GM12878 (cell line): ENCODE measurements at regions not wholly inside any gene's neighbourhood (a gene's known extent, or its start where the extent isn't known, plus 50 kb on each side); places are given as distances from the start of the nearest gene placed in this dataset.

Source experiments
- ATAC-seq: fragments of 200-7000 bp; cut with Tn5 transposase; 3 replicates; pipeline ENCODE4 v1.9.1; 2020; ENCODE audit warnings: mild to moderate bottlenecking, moderate library complexity
- BruUV-seq: library from RNA; stranded (reverse); fragments of 400-500 nt; replicated peaks from 2 replicates; lab custom pipeline; 2021; lab: Mats Ljungman, UMichigan
- CTCF ChIA-PET: fragments of 300-600 bp; sonication (Branson Sonifier 250); formaldehyde crosslinking; extraction: SDS; loops from one replicate; lab custom pipeline; 2021; ENCODE audit warnings: inconsistent platforms; lab: Yijun Ruan, JAX
- POLR2A ChIA-PET: fragments of 350-600 bp; formaldehyde crosslinking; extraction: SDS; loops from one replicate; lab custom pipeline; 2021; ENCODE audit warnings: inconsistent platforms; lab: Charles Lee
- RAD21 ChIA-PET: fragments of 300-600 bp; sonication (Branson Sonifier 250); formaldehyde crosslinking; loops from one replicate; lab custom pipeline; 2023; ENCODE audit warnings: antibody characterized with exemption; ENCODE audit not compliant: unreplicated experiment; lab: Charles Lee
- SMC1A ChIA-PET: fragments of 300-600 bp; sonication (Branson Sonifier 250); formaldehyde crosslinking; loops from one replicate; lab custom pipeline; 2023; ENCODE audit not compliant: unreplicated experiment, uncharacterized antibody; lab: Charles Lee
- DNase-seq: peaks from one replicate; pipeline ENCODE4 v3.0.0-alpha.2; 2011; ENCODE audit warnings: low read depth, low spot score
- FAIRE-seq: peaks from 3 replicates; lab custom pipeline; 2011; peaks lifted over from hg19 to GRCh38; lab: Jason Lieb, UNC
- H2AFZ ChIP-seq: 2 replicates; pipeline ENCODE4 v1.6.0; 2011; ENCODE audit warnings: low read depth, low read length, control low read depth; ENCODE audit not compliant: control insufficient read depth
- H3K27ac ChIP-seq: 2 replicates; pipeline ENCODE4 v1.5.1; 2011; ENCODE audit warnings: control low read depth; ENCODE audit not compliant: control insufficient read depth, insufficient read depth
- H3K27me3 ChIP-seq, 2 experiments: replicated peaks in 1 of 2; 2 replicates each; pipeline versions ENCODE4 v1.6.0 to v1.6.1; 2011; ENCODE audit warnings: low read length in 1 of 2; ENCODE audit not compliant: control insufficient read depth in 2 of 2, insufficient read depth in 2 of 2
- H3K36me3 ChIP-seq, 2 experiments: 2 replicates each; pipeline ENCODE4 v1.5.1; 2011; ENCODE audit warnings: low read length in 1 of 2; ENCODE audit not compliant: control insufficient read depth in 2 of 2, insufficient read depth in 2 of 2
- H3K4me1 ChIP-seq: 2 replicates; pipeline ENCODE4 v1.6.1; 2011; ENCODE audit warnings: mild to moderate bottlenecking, low read length, moderate library complexity, mixed read lengths; ENCODE audit not compliant: control insufficient read depth, insufficient read depth
- H3K4me2 ChIP-seq: 2 replicates; pipeline ENCODE4 v1.6.0; 2011; ENCODE audit warnings: control low read depth; ENCODE audit not compliant: control insufficient read depth, insufficient read depth
- H3K4me3 ChIP-seq: fragments of 200-600 bp; sonication (generic); 2 replicates; pipeline ENCODE4 v1.5.1; 2016
- H3K79me2 ChIP-seq: 2 replicates; pipeline ENCODE4 v1.6.0; 2011; ENCODE audit warnings: low read length; ENCODE audit not compliant: control insufficient read depth, insufficient read depth
- H3K9ac ChIP-seq: 2 replicates; pipeline ENCODE4 v1.8.0; 2011; ENCODE audit warnings: low read length, control low read depth, mixed read lengths; ENCODE audit not compliant: control insufficient read depth, insufficient read depth
- H3K9me3 ChIP-seq: replicated peaks from 3 replicates; pipeline ENCODE4 v1.5.1; 2011; ENCODE audit warnings: mild to moderate bottlenecking, low read length; ENCODE audit not compliant: control insufficient read depth, insufficient read depth
- H4K20me1 ChIP-seq: 2 replicates; pipeline ENCODE4 v1.6.0; 2011; ENCODE audit not compliant: control insufficient read depth, insufficient read depth
- NFIC ChIP-seq: IDR thresholded peaks from 2 replicates; pipeline ENCODE4 v1.6.1; 2012; ENCODE audit warnings: low read depth, mild to moderate bottlenecking, inconsistent platforms, low read length, moderate library complexity
- TCF7 ChIP-seq: IDR thresholded peaks from 2 replicates; pipeline ENCODE4 v1.6.1; 2014; ENCODE audit warnings: antibody characterized with exemption, borderline replicate concordance
- ZNF207 ChIP-seq: fragments of 450-650 bp; IDR thresholded peaks from 2 replicates; pipeline ENCODE4 v1.6.1; 2014; ENCODE audit warnings: antibody characterized with exemption, mild to moderate bottlenecking, borderline replicate concordance
- WGBS: methylation state at CpG from one replicate; pipeline ENCODE4 v1.1.6; 2016; ENCODE audit warnings: low lambda C conversion rate; ENCODE audit not compliant: insufficient replicate concordance, insufficient coverage; ENCODE audit errors: missing lambda C conversion rate; 5-methylcytosine and 5-hydroxymethylcytosine counted together
- in situ Hi-C: fragments of 300-500 bp; cut with MboI; formaldehyde crosslinking; loops from 9 replicates; pipeline ENCODE4 v1.14.3; 2018; ENCODE audit warnings: mixed read lengths
- intact Hi-C: fragments of 100-400 bp; cut with micrococcal nuclease; formaldehyde crosslinking; loops from one replicate; pipeline ENCODE4 v1.14.2; 2022; ENCODE audit not compliant: unreplicated experiment
- TF ChIP-seq, protein P1 (sequence below): fragments of 450-650 bp; IDR thresholded peaks from 2 replicates; pipeline ENCODE4 v1.6.1; 2018; ENCODE audit warnings: borderline replicate concordance, mild to moderate bottlenecking; ENCODE audit not compliant: partially characterized antibody
- TF ChIP-seq, protein P2 (sequence below): fragments of 450-650 bp; IDR thresholded peaks from 2 replicates; pipeline ENCODE4 v1.6.1; 2017; ENCODE audit warnings: low read depth, mild to moderate bottlenecking, moderate library complexity
- TF ChIP-seq, protein P3 (sequence below): fragments of 450-650 bp; formaldehyde crosslinking; IDR thresholded peaks from 2 replicates; pipeline ENCODE4 v1.4.0; 2022; ENCODE audit warnings: mild to moderate bottlenecking, moderate library complexity

DNA sequence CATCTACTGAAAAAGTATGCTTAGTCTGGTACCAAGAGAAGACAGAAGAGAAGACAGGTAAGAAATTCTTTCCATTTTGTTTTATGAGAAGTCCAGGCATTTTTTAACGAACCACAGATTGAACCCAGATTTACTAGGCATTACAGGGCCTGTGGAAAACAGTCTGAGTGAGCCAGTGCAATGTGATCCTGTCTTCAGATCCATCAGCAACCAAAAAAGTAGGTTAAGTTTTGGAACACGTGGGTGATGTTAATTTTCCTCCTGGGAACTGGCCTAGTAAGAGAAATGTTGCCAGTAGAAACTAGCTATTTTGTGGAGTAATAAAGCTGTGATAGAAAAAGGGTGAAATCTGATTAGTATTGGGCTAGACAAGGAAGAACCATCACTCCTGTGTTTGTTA is 440.9 kb upstream of the SEL1L start:
- no peak overlapping the region for H3K9ac ChIP-seq
- ChIA-PET RAD21 (no interaction called here), CTCF (no interaction called here), POLR2A (no interaction called here), SMC1A (interaction anchor here (1.2 kb wide), 1 partner anchor 16 kb away, joined by 3 read pairs; no protein-coding TSS in a partner anchor)
- no peak overlapping the region for H3K4me2 ChIP-seq
- in situ Hi-C loops (no loop called here), intact Hi-C loops (no loop called here)
- TF ChIP-seq TCF7 (no peak), ZNF207 (no peak)
- TF ChIP-seq, protein P1, sequence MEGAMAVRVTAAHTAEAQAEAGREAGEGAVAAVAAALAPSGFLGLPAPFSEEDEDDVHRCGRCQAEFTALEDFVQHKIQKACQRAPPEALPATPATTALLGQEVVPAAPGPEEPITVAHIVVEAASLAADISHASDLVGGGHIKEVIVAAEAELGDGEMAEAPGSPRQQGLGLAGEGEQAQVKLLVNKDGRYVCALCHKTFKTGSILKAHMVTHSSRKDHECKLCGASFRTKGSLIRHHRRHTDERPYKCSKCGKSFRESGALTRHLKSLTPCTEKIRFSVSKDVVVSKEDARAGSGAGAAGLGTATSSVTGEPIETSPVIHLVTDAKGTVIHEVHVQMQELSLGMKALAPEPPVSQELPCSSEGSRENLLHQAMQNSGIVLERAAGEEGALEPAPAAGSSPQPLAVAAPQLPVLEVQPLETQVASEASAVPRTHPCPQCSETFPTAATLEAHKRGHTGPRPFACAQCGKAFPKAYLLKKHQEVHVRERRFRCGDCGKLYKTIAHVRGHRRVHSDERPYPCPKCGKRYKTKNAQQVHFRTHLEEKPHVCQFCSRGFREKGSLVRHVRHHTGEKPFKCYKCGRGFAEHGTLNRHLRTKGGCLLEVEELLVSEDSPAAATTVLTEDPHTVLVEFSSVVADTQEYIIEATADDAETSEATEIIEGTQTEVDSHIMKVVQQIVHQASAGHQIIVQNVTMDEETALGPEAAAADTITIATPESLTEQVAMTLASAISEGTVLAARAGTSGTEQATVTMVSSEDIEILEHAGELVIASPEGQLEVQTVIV, result no peak
- no peak overlapping the region for H2AFZ ChIP-seq
- H3K4me1 ChIP-seq, result no peaks in the 10 kb centered on the region
- H3K4me3 ChIP-seq, result no peak overlapping the region
- H3K27me3 ChIP-seq, result no peaks in the 10 kb centered on the region
- DNase-seq, result no peak
- H3K27ac ChIP-seq, result no peak overlapping the region
- H3K36me3 ChIP-seq, result no peaks in the 10 kb centered on the region
- no peak for ATAC-seq
- BruUV-seq, result no TSS peak
- FAIRE-seq, result no peak
- no peaks in the 10 kb centered on the region for H4K20me1 ChIP-seq
- 2% methylated on average over 2 of the region's 2 CpGs for WGBS
- no peaks in the 10 kb centered on the region for H3K9me3 ChIP-seq
- no peaks in the 10 kb centered on the region for H3K79me2 ChIP-seq

GRCh38 chr14:81980601-81981306 is 447.1 kb upstream of the SEL1L start:
- no peaks in the 10 kb centered on the region for H3K36me3 ChIP-seq
- FAIRE-seq (no peak), DNase-seq (no peak), ATAC-seq (no peak)
- in situ Hi-C loops (loop anchor here (25.0 kb wide), 2 partner anchors 1082 to 1482 kb away; no protein-coding TSS in a partner anchor), intact Hi-C loops (no loop called here)
- POLR2A ChIA-PET, result no interaction called here
- H3K9ac ChIP-seq, result no peak overlapping the region
- no peak overlapping the region for H2AFZ ChIP-seq
- no peaks in the 10 kb centered on the region for H4K20me1 ChIP-seq
- CTCF ChIA-PET, result interaction anchor here (1.1 to 1.8 kb wide), 3 partner anchors 10 to 1091 kb away, joined by 3 to 5 read pairs (median 3); no protein-coding TSS in a partner anchor
- RAD21 ChIA-PET, result no interaction called here
- no peaks in the 10 kb centered on the region for H3K79me2 ChIP-seq
- WGBS, result 32% methylated on average over 4 of the region's 4 CpGs
- SMC1A ChIA-PET, result interaction anchor here (0.8 to 2.0 kb wide), 3 partner anchors 10 to 40 kb away, joined by 3 to 4 read pairs (median 3); no protein-coding TSS in a partner anchor
- H3K9me3 ChIP-seq, result no peaks in the 10 kb centered on the region
- H3K4me1 ChIP-seq, result no peaks in the 10 kb centered on the region
- no TSS peak for BruUV-seq
- H3K27ac ChIP-seq, result no peak overlapping the region
- no peak overlapping the region for H3K4me3 ChIP-seq
- H3K4me2 ChIP-seq, result no peak overlapping the region
- H3K27me3 ChIP-seq, result no peaks in the 10 kb centered on the region
- no peak for TF ChIP-seq NFIC
- TF ChIP-seq, protein P2, sequence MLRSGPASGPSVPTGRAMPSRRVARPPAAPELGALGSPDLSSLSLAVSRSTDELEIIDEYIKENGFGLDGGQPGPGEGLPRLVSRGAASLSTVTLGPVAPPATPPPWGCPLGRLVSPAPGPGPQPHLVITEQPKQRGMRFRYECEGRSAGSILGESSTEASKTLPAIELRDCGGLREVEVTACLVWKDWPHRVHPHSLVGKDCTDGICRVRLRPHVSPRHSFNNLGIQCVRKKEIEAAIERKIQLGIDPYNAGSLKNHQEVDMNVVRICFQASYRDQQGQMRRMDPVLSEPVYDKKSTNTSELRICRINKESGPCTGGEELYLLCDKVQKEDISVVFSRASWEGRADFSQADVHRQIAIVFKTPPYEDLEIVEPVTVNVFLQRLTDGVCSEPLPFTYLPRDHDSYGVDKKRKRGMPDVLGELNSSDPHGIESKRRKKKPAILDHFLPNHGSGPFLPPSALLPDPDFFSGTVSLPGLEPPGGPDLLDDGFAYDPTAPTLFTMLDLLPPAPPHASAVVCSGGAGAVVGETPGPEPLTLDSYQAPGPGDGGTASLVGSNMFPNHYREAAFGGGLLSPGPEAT, result no peak
- TF ChIP-seq, protein P3, sequence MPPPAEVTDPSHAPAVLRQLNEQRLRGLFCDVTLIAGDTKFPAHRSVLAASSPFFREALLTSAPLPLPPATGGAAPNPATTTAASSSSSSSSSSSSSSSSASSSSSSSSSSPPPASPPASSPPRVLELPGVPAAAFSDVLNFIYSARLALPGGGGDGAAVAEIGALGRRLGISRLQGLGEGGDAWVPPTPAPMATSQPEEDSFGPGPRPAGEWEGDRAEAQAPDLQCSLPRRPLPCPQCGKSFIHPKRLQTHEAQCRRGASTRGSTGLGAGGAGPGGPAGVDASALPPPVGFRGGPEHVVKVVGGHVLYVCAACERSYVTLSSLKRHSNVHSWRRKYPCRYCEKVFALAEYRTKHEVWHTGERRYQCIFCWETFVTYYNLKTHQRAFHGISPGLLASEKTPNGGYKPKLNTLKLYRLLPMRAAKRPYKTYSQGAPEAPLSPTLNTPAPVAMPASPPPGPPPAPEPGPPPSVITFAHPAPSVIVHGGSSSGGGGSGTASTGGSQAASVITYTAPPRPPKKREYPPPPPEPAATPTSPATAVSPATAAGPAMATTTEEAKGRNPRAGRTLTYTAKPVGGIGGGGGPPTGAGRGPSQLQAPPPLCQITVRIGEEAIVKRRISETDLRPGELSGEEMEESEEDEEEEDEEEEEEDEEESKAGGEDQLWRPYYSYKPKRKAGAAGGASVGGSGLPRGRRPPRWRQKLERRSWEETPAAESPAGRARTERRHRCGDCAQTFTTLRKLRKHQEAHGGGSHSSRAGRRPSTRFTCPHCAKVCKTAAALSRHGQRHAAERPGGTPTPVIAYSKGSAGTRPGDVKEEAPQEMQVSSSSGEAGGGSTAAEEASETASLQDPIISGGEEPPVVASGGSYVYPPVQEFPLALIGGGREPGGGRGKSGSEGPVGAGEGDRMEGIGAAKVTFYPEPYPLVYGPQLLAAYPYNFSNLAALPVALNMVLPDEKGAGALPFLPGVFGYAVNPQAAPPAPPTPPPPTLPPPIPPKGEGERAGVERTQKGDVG (CRISPR knock-in tag), result no peak
